WERI-Rb-1 (cell line): ENCODE measurements at regions not wholly inside any gene's neighbourhood (a gene's known extent, or its start where the extent isn't known, plus 50 kb on each side); places are given as distances from the start of the nearest gene placed in this dataset.

Experiments
- DNase-seq: peaks from one replicate; pipeline ENCODE4 v3.0.0-alpha.2; 2020
- H3K27ac ChIP-seq: fragments of 250-450 bp; sonication (Bioruptor Pico); 2 replicates; pipeline ENCODE4 v1.5.1; 2020; ENCODE audit warnings: mild to moderate bottlenecking, moderate library complexity
- H3K27me3 ChIP-seq: fragments of 250-450 bp; sonication (Bioruptor Pico); 2 replicates; pipeline ENCODE4 v1.5.1; 2021; ENCODE audit warnings: mild to moderate bottlenecking, low read depth, moderate library complexity; ENCODE audit not compliant: insufficient read depth, severe bottlenecking
- H3K36me3 ChIP-seq: fragments of 250-450 bp; sonication (Bioruptor Pico); 2 replicates; pipeline ENCODE4 v1.5.1; 2020; ENCODE audit warnings: mild to moderate bottlenecking, moderate library complexity
- H3K4me3 ChIP-seq: 2 replicates; pipeline ENCODE4 v1.5.1; 2011; ENCODE audit warnings: low read depth, mild to moderate bottlenecking, control low read depth, low read length
- H3K9me3 ChIP-seq: fragments of 250-450 bp; sonication (Bioruptor Pico); 2 replicates; pipeline ENCODE4 v1.5.1; 2021; ENCODE audit warnings: mild to moderate bottlenecking, moderate library complexity; ENCODE audit not compliant: severe bottlenecking
- CTCF ChIP-seq: IDR thresholded peaks from 2 replicates; pipeline ENCODE4 v1.5.1; 2011; ENCODE audit warnings: low read depth, mild to moderate bottlenecking, control low read depth, inconsistent platforms, low read length

GRCh38 chr6:45772886-45773495 lies 242.7 kb downstream of the CLIC5 start:
- no peak for DNase-seq
- no peaks in the 10 kb centered on the region for H3K9me3 ChIP-seq
- TF ChIP-seq CTCF = no peak

GRCh38 chr6:45772051-45772450 lies 243.6 kb downstream of the CLIC5 start:
- Histone ChIP-seq H3K9me3 (no peaks in the 10 kb centered on the region), H3K27me3 (no peaks in the 10 kb centered on the region), H3K36me3 (no peaks in the 10 kb centered on the region), H3K27ac (no peak overlapping the region), H3K4me3 (no peak overlapping the region)
- no peak for DNase-seq
- no peak for TF ChIP-seq CTCF

More at GRCh38 chr6:45772886-45773495, 242.7 kb downstream of the CLIC5 start:
- Histone ChIP-seq H3K27me3 (no peaks in the 10 kb centered on the region), H3K4me3 (no peak overlapping the region), H3K27ac (no peak overlapping the region), H3K36me3 (no peaks in the 10 kb centered on the region)

- Histone ChIP-seq H3K36me3 (no peaks in the 10 kb centered on the region), H3K27me3 (no peaks in the 10 kb centered on the region), H3K9me3 (peaks cover 5% of the 10 kb centered on the region), H3K4me3 (no peak overlapping the region), H3K27ac (no peak overlapping the region)
- TF ChIP-seq CTCF = no peak
- no peak for DNase-seq
Observed at GRCh38 chr6:45763281-45763680, 252.4 kb downstream of the CLIC5 start.

GRCh38 chr6:45759472-45759810 lies 256.2 kb downstream of the CLIC5 start:
- no peak for DNase-seq
- H3K27me3 ChIP-seq = no peaks in the 10 kb centered on the region
- no peak overlapping the region for H3K4me3 ChIP-seq
- no peaks in the 10 kb centered on the region for H3K36me3 ChIP-seq
- no peak for TF ChIP-seq CTCF
- peaks cover 5% of the 10 kb centered on the region for H3K9me3 ChIP-seq
- H3K27ac ChIP-seq = no peak overlapping the region

- Histone ChIP-seq H3K4me3 (no peak overlapping the region), H3K9me3 (peaks cover 4% of the 10 kb centered on the region), H3K27ac (no peak overlapping the region), H3K27me3 (no peaks in the 10 kb centered on the region), H3K36me3 (no peaks in the 10 kb centered on the region)
- no peak for DNase-seq
- TF ChIP-seq CTCF = no peak
Observed at GRCh38 chr6:45758787-45759471, 256.7 kb downstream of the CLIC5 start.
